HepG2 (cell line): ENCODE measurements at regions not wholly inside any gene's neighbourhood (a gene's known extent, or its start where the extent isn't known, plus 50 kb on each side); places are given as distances from the start of the nearest gene placed in this dataset.

ENCODE experiments used
- ATAC-seq: fragments of 200-7000 bp; cut with Tn5 transposase; 3 replicates; pipeline ENCODE4 v1.9.1; 2020; ENCODE audit warnings: mild to moderate bottlenecking, moderate library complexity
- BruUV-seq: library from RNA; stranded (reverse); fragments of 400-500 nt; replicated peaks from 2 replicates; lab custom pipeline; 2021; lab: Mats Ljungman, UMichigan
- CTCF ChIA-PET: fragments of 300-600 bp; formaldehyde crosslinking; extraction: SDS; loops from one replicate; lab custom pipeline; 2021; ENCODE audit warnings: low total read pairs, inconsistent platforms, low intra/inter-chr PET ratio; lab: Yijun Ruan, JAX
- POLR2A ChIA-PET: fragments of 350-600 bp; sonication (Branson Sonifier 250); formaldehyde crosslinking; loops from one replicate; lab custom pipeline; 2020; ENCODE audit warnings: antibody characterized with exemption, inconsistent platforms; lab: Yijun Ruan, JAX
- DNase-seq: peaks from one replicate; pipeline ENCODE4 v3.0.0-alpha.2; 2015; ENCODE audit warnings: low spot score
- FAIRE-seq: peaks from 3 replicates; lab custom pipeline; 2011; peaks lifted over from hg19 to GRCh38; lab: Jason Lieb, UNC
- H2AFZ ChIP-seq: one replicate; pipeline ENCODE4 v1.6.1; 2011; ENCODE audit warnings: low read length, inconsistent platforms
- H3K27ac ChIP-seq: fragments of 300-600 bp; 3 replicates; pipeline ENCODE4 v1.8.0; 2011; ENCODE audit warnings: mixed run types, mild to moderate bottlenecking, mixed read lengths, low read length, inconsistent platforms; ENCODE audit not compliant: insufficient read depth; ENCODE audit errors: extremely low read length
- H3K27me3 ChIP-seq, 2 experiments: fragments of 200-600 bp in 1 of 2; 2 replicates in 1 of 2; 3 replicates in 1 of 2; pipeline versions ENCODE4 v1.6.0 to v1.8.0; 2011; ENCODE audit warnings: low read length in 2 of 2, mild to moderate bottlenecking in 2 of 2, moderate library complexity in 2 of 2, inconsistent platforms in 1 of 2; ENCODE audit not compliant: insufficient read depth in 2 of 2, control insufficient read depth in 1 of 2
- H3K36me3 ChIP-seq, 2 experiments: fragments of 200-600 bp in 1 of 2; replicated peaks in 1 of 2; 2 replicates in 1 of 2; 3 replicates in 1 of 2; pipeline versions ENCODE4 v1.5.1 to v1.8.0; 2011; ENCODE audit warnings: low read length in 2 of 2, inconsistent platforms in 1 of 2; ENCODE audit not compliant: insufficient read depth in 2 of 2, control insufficient read depth in 1 of 2
- H3K4me1 ChIP-seq: 2 replicates; pipeline ENCODE4 v1.5.1; 2012; ENCODE audit warnings: low read length, inconsistent platforms; ENCODE audit not compliant: insufficient read depth
- H3K4me2 ChIP-seq: 2 replicates; pipeline ENCODE4 v1.6.0; 2011; ENCODE audit warnings: low read depth, low read length, inconsistent platforms
- H3K4me3 ChIP-seq, 3 experiments: fragments of 200-600 bp in 1 of 3; sonication (generic), shearing (Covaris generic) in 1 of 3; replicated peaks in 1 of 3; 2 replicates each; pipeline ENCODE4 v1.5.1; 2011 to 2016; ENCODE audit warnings: low read length in 3 of 3, inconsistent platforms in 2 of 3, low read depth in 2 of 3, mild to moderate bottlenecking in 2 of 3, control low read depth in 1 of 3, mixed read lengths in 1 of 3; ENCODE audit not compliant: insufficient read depth in 1 of 3
- H3K79me2 ChIP-seq: one replicate; pipeline ENCODE4 v1.6.1; 2011; ENCODE audit warnings: low read length, inconsistent platforms; ENCODE audit not compliant: insufficient read depth
- H3K9ac ChIP-seq: 2 replicates; pipeline ENCODE4 v1.6.0; 2011; ENCODE audit warnings: mild to moderate bottlenecking, low read depth, low read length, inconsistent platforms; ENCODE audit not compliant: insufficient read depth
- H3K9me3 ChIP-seq: 2 replicates; pipeline ENCODE4 v1.5.1; 2012; ENCODE audit warnings: mild to moderate bottlenecking, low read length
- H4K20me1 ChIP-seq: 2 replicates; pipeline ENCODE4 v1.6.0; 2011; ENCODE audit warnings: inconsistent platforms, mild to moderate bottlenecking, low read length, moderate library complexity; ENCODE audit not compliant: insufficient read depth
- FOXP4 ChIP-seq: sonication (generic); formaldehyde crosslinking; IDR thresholded peaks from 2 replicates; pipeline ENCODE4 v1.4.0; 2020; ENCODE audit warnings: missing genetic modification reagents
- KDM3A ChIP-seq: IDR thresholded peaks from 2 replicates; pipeline ENCODE4 v1.6.1; 2018; ENCODE audit warnings: low read depth, missing compliant biosample characterization
- KDM5B ChIP-seq: sonication (generic); formaldehyde crosslinking; IDR thresholded peaks from 2 replicates; pipeline ENCODE4 v1.4.0; 2020; ENCODE audit warnings: missing genetic modification reagents, mild to moderate bottlenecking, borderline replicate concordance
- KLF9 ChIP-seq: IDR thresholded peaks from 2 replicates; pipeline ENCODE4 v1.6.1; 2016; ENCODE audit warnings: low read depth
- NR2F6 ChIP-seq, 2 experiments: IDR thresholded peaks; 2 replicates each; pipeline ENCODE4 v1.6.1; 2016; ENCODE audit warnings: antibody characterized with exemption in 1 of 2, mild to moderate bottlenecking in 1 of 2
- RNF2 ChIP-seq: fragments of 450-650 bp; conservative IDR thresholded peaks from 2 replicates; pipeline ENCODE4 v1.6.1; 2016; ENCODE audit warnings: low read depth
- TBP ChIP-seq: sonication (generic); formaldehyde crosslinking; IDR thresholded peaks from 2 replicates; pipeline ENCODE4 v1.5.0; 2020; ENCODE audit warnings: missing genetic modification reagents
- ZBTB38 ChIP-seq: sonication (generic); formaldehyde crosslinking; IDR thresholded peaks from 2 replicates; pipeline ENCODE4 v1.5.1; 2020; ENCODE audit warnings: mild to moderate bottlenecking, missing genetic modification reagents
- ZFP82 ChIP-seq: sonication (generic); formaldehyde crosslinking; IDR thresholded peaks from 2 replicates; pipeline ENCODE4 v1.5.1; 2020; ENCODE audit warnings: mild to moderate bottlenecking, missing genetic modification reagents, borderline replicate concordance
- ZFP90 ChIP-seq: sonication (generic); formaldehyde crosslinking; IDR thresholded peaks from 2 replicates; pipeline ENCODE4 v1.8.0; 2022; ENCODE audit warnings: missing genetic modification reagents, mild to moderate bottlenecking, inconsistent platforms, borderline replicate concordance
- ZNF3 ChIP-seq: IDR thresholded peaks from 2 replicates; pipeline ENCODE4 v1.7.0; 2017; ENCODE audit warnings: inconsistent platforms
- ZNF546 ChIP-seq: sonication (generic); formaldehyde crosslinking; conservative IDR thresholded peaks from 2 replicates; pipeline ENCODE4 v1.8.1; 2023; ENCODE audit warnings: mild to moderate bottlenecking, missing genetic modification reagents
- ZNF614 ChIP-seq: IDR thresholded peaks from 2 replicates; pipeline ENCODE4 v1.6.1; 2018; ENCODE audit warnings: missing biosample characterization, missing genetic modification reagents, inconsistent platforms, borderline replicate concordance
- ZNF709 ChIP-seq: sonication (generic); formaldehyde crosslinking; IDR thresholded peaks from 2 replicates; pipeline ENCODE4 v1.5.0; 2020; ENCODE audit warnings: mild to moderate bottlenecking, missing genetic modification reagents
- ZNF770 ChIP-seq: sonication (generic); formaldehyde crosslinking; IDR thresholded peaks from 2 replicates; pipeline ENCODE4 v1.5.0; 2020; ENCODE audit warnings: mild to moderate bottlenecking, missing genetic modification reagents
- ZNF772 ChIP-seq: sonication (generic); formaldehyde crosslinking; IDR thresholded peaks from 2 replicates; pipeline ENCODE4 v1.5.0; 2020; ENCODE audit warnings: mild to moderate bottlenecking, missing genetic modification reagents
- ZSCAN9 ChIP-seq: IDR thresholded peaks from 2 replicates; pipeline ENCODE4 v1.6.1; 2016; ENCODE audit warnings: borderline replicate concordance
- WGBS: methylation state at CpG from one replicate; pipeline ENCODE4 v1.1.6; 2017; ENCODE audit warnings: low lambda C conversion rate; 5-methylcytosine and 5-hydroxymethylcytosine counted together
- in situ Hi-C: cut with HindIII; loops from 2 replicates; pipeline ENCODE4 v1.10.0; 2017; ENCODE audit warnings: low pct_unique_long_range_greater_than_20kb; ENCODE audit not compliant: extremely low pct_ligation_motif_present
- intact Hi-C: fragments of 100-400 bp; cut with micrococcal nuclease; formaldehyde crosslinking; loops from one replicate; pipeline ENCODE4 v1.10.0; 2022; ENCODE audit not compliant: unreplicated experiment
- TF ChIP-seq, protein P1 (sequence below): sonication (generic); formaldehyde crosslinking; IDR thresholded peaks from 2 replicates; pipeline ENCODE4 v1.8.1; 2023; ENCODE audit warnings: mild to moderate bottlenecking, inconsistent platforms, moderate library complexity, missing genetic modification reagents, borderline replicate concordance
- TF ChIP-seq, protein P2 (sequence below): sonication (generic); formaldehyde crosslinking; IDR thresholded peaks from 2 replicates; pipeline ENCODE4 v1.4.0; 2020; ENCODE audit warnings: missing genetic modification reagents, borderline replicate concordance

- ATAC-seq (no peak), FAIRE-seq (no peak), DNase-seq (no peak)
- Histone ChIP-seq H3K9ac (no peak overlapping the region), H3K36me3 (no peaks in the 10 kb centered on the region), H3K79me2 (no peaks in the 10 kb centered on the region), H3K4me3 (no peak overlapping the region)
- 0% methylated on average over 1 of the region's 1 CpG for WGBS
- CTCF ChIA-PET, result no interaction called here
- TF ChIP-seq ZNF546 (CRISPR knock-in tag) (no peak), ZBTB38 (CRISPR knock-in tag) (no peak), ZFP82 (CRISPR knock-in tag) (no peak), ZNF614 (CRISPR knock-in tag) (no peak), ZSCAN9 (CRISPR knock-in tag) (no peak), RNF2 (no peak), KLF9 (CRISPR knock-in tag) (no peak), KDM3A (no peak), FOXP4 (no peak), NR2F6 (IDR thresholded peaks at IDR 0.05) (no peak), NR2F6 (CRISPR knock-in tag; IDR thresholded peaks at IDR 0.05) (no peak), ZNF770 (CRISPR knock-in tag) (no peak), TBP (no peak), ZNF709 (no peak), ZFP90 (CRISPR knock-in tag) (no peak), ZNF3 (CRISPR knock-in tag) (no peak), KDM5B (CRISPR knock-in tag) (no peak), ZNF772 (no peak)
- TF ChIP-seq, protein P1, sequence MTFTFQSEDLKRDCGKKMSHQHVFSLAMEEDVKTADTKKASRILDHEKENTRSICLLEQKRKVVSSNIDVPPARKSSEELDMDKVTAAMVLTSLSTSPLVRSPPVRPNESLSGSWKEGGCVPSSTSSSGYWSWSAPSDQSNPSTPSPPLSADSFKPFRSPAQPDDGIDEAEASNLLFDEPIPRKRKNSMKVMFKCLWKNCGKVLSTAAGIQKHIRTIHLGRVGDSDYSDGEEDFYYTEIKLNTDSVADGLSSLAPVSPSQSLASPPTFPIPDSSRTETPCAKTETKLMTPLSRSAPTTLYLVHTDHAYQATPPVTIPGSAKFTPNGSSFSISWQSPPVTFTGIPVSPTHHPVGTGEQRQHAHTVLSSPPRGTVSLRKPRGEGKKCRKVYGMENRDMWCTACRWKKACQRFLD (CRISPR knock-in tag), result no peak
- TF ChIP-seq, protein P2, sequence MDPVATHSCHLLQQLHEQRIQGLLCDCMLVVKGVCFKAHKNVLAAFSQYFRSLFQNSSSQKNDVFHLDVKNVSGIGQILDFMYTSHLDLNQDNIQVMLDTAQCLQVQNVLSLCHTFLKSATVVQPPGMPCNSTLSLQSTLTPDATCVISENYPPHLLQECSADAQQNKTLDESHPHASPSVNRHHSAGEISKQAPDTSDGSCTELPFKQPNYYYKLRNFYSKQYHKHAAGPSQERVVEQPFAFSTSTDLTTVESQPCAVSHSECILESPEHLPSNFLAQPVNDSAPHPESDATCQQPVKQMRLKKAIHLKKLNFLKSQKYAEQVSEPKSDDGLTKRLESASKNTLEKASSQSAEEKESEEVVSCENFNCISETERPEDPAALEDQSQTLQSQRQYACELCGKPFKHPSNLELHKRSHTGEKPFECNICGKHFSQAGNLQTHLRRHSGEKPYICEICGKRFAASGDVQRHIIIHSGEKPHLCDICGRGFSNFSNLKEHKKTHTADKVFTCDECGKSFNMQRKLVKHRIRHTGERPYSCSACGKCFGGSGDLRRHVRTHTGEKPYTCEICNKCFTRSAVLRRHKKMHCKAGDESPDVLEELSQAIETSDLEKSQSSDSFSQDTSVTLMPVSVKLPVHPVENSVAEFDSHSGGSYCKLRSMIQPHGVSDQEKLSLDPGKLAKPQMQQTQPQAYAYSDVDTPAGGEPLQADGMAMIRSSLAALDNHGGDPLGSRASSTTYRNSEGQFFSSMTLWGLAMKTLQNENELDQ (CRISPR knock-in tag), result no peak
- TF ChIP-seq, all 625 proteins: peak for 0
- in situ Hi-C loops, result loop anchor here (25.0 kb wide), 1 partner anchor 474 kb away; no protein-coding TSS in a partner anchor
- H3K27me3 ChIP-seq, result no peaks in the 10 kb centered on the region
- no peak overlapping the region for H2AFZ ChIP-seq
- no peaks in the 10 kb centered on the region for H4K20me1 ChIP-seq
- no peaks in the 10 kb centered on the region for H3K4me1 ChIP-seq
- no TSS peak for BruUV-seq
- POLR2A ChIA-PET, result no interaction called here
- peaks cover 4% of the 10 kb centered on the region; the same call in 1 of the 2 replicates for H3K9me3 ChIP-seq
- no peak overlapping the region for H3K4me2 ChIP-seq
- H3K27ac ChIP-seq, result no peak overlapping the region
- intact Hi-C loops, result loop anchor here (5.0 kb wide), 1 partner anchor 194 kb away; no protein-coding TSS in a partner anchor
Measured at GRCh38 chr18:33838054-33838453, 260.0 kb downstream of the ASXL3 start.
